Neuronal stem cell (in vitro differentiated cells): ENCODE measurements at regions not wholly inside any gene's neighbourhood (a gene's known extent, or its start where the extent isn't known, plus 50 kb on each side); places are given as distances from the start of the nearest gene placed in this dataset.
A peak's percentile ranks its signal among the peaks of the same experiment; 100 is the strongest.

Experiments
- DNase-seq: peaks from one replicate; pipeline ENCODE4 v3.0.0-alpha.2; 2013; ENCODE audit warnings: low spot score
- H2AFZ ChIP-seq: one replicate; pipeline ENCODE4 v1.6.1; 2013; ENCODE audit warnings: mild to moderate bottlenecking, low read length, inconsistent platforms
- H2AK5ac ChIP-seq: 2 replicates; pipeline ENCODE4 v1.6.1; 2013; ENCODE audit warnings: low read depth, mild to moderate bottlenecking, inconsistent platforms, low read length, moderate library complexity, mixed read lengths
- H2BK120ac ChIP-seq: 2 replicates; pipeline ENCODE4 v1.6.1; 2013; ENCODE audit warnings: low read depth, mild to moderate bottlenecking, inconsistent platforms, low read length, moderate library complexity, mixed read lengths
- H2BK12ac ChIP-seq: one replicate; pipeline ENCODE4 v1.6.1; 2013; ENCODE audit warnings: low read length, inconsistent platforms
- H2BK15ac ChIP-seq: 2 replicates; pipeline ENCODE4 v1.6.1; 2013; ENCODE audit warnings: mild to moderate bottlenecking, low read length, inconsistent platforms, mixed read lengths
- H2BK5ac ChIP-seq: one replicate; pipeline ENCODE4 v1.6.1; 2013; ENCODE audit warnings: inconsistent platforms, mild to moderate bottlenecking, low read length, moderate library complexity
- H3K14ac ChIP-seq: one replicate; pipeline ENCODE4 v1.6.1; 2013; ENCODE audit warnings: low read length, inconsistent platforms
- H3K18ac ChIP-seq: 2 replicates; pipeline ENCODE4 v1.6.1; 2013; ENCODE audit warnings: low read length, inconsistent platforms
- H3K23ac ChIP-seq: 2 replicates; pipeline ENCODE4 v1.6.1; 2013; ENCODE audit warnings: low read depth, mild to moderate bottlenecking, mixed read lengths, low read length, inconsistent platforms; ENCODE audit not compliant: poor library complexity
- H3K27ac ChIP-seq: replicated peaks from 3 replicates; pipeline ENCODE4 v1.5.1; 2013; ENCODE audit warnings: low read length, inconsistent platforms
- H3K27me3 ChIP-seq, 3 experiments: 2 replicates each; pipeline ENCODE4 v1.6.1; 2013; ENCODE audit warnings: low read length in 3 of 3, mild to moderate bottlenecking in 2 of 3, inconsistent platforms in 1 of 3, low read depth in 1 of 3, mixed read lengths in 1 of 3, moderate library complexity in 1 of 3; ENCODE audit not compliant: control insufficient read depth in 3 of 3, insufficient read depth in 3 of 3
- H3K36me3 ChIP-seq, 2 donors: replicated peaks in 1 of 2; 2 replicates each; pipeline ENCODE4 v1.6.1; 2013; ENCODE audit warnings: low read length in 2 of 2; ENCODE audit not compliant: control insufficient read depth in 2 of 2, insufficient read depth in 2 of 2
- H3K4ac ChIP-seq: 2 replicates; pipeline ENCODE4 v1.6.1; 2013; ENCODE audit warnings: inconsistent platforms, mild to moderate bottlenecking, low read length, moderate library complexity
- H3K4me1 ChIP-seq, 2 donors: 1 replicate in 1 of 2; 2 replicates in 1 of 2; pipeline ENCODE4 v1.6.1; 2013; ENCODE audit warnings: low read length in 2 of 2, low read depth in 1 of 2; ENCODE audit not compliant: control insufficient read depth in 2 of 2, insufficient read depth in 1 of 2
- H3K4me2 ChIP-seq: one replicate; pipeline ENCODE4 v1.6.1; 2013; ENCODE audit warnings: mild to moderate bottlenecking, low read length, inconsistent platforms; ENCODE audit not compliant: insufficient read depth, poor library complexity, severe bottlenecking
- H3K4me3 ChIP-seq, 2 donors: 2 replicates each; pipeline ENCODE4 v1.5.1; 2013; ENCODE audit warnings: low read length in 2 of 2, mild to moderate bottlenecking in 2 of 2, inconsistent platforms in 1 of 2, moderate library complexity in 1 of 2
- H3K79me1 ChIP-seq: one replicate; pipeline ENCODE4 v1.6.1; 2013; ENCODE audit warnings: low read depth, mild to moderate bottlenecking, inconsistent platforms, low read length, moderate library complexity
- H3K9ac ChIP-seq: one replicate; pipeline ENCODE4 v1.6.1; 2013; ENCODE audit warnings: mild to moderate bottlenecking, low read depth, low read length, inconsistent platforms; ENCODE audit not compliant: poor library complexity
- H3K9me3 ChIP-seq, 2 donors: replicated peaks in 1 of 2; 2 replicates each; pipeline versions ENCODE3 to v1.6.1; 2013; ENCODE audit warnings: low read length in 2 of 2, mild to moderate bottlenecking in 2 of 2, inconsistent platforms in 1 of 2, low read depth in 1 of 2, mixed read lengths in 1 of 2, moderate library complexity in 1 of 2; ENCODE audit not compliant: control insufficient read depth in 2 of 2, insufficient read depth in 1 of 2
- H4K8ac ChIP-seq: one replicate; pipeline ENCODE4 v1.6.1; 2013; ENCODE audit warnings: low read depth, mild to moderate bottlenecking, inconsistent platforms, low read length, moderate library complexity
- H4K91ac ChIP-seq: one replicate; pipeline ENCODE4 v1.6.1; 2013; ENCODE audit warnings: low read length, low read depth, mild to moderate bottlenecking, inconsistent platforms; ENCODE audit not compliant: poor library complexity
- WGBS, 2 donors: extraction: QIAGEN DNeasy Blood & Tissue Kit; methylation state at CpG; one replicate each; pipeline ENCODE4 v1.1.7; 2013; ENCODE audit warnings: missing lambda C conversion rate in 2 of 2, mixed read lengths in 1 of 2; ENCODE audit not compliant: insufficient read length in 2 of 2, insufficient replicate concordance in 1 of 2; ENCODE audit errors: extremely low coverage in 2 of 2; 5-methylcytosine and 5-hydroxymethylcytosine counted together

DNA sequence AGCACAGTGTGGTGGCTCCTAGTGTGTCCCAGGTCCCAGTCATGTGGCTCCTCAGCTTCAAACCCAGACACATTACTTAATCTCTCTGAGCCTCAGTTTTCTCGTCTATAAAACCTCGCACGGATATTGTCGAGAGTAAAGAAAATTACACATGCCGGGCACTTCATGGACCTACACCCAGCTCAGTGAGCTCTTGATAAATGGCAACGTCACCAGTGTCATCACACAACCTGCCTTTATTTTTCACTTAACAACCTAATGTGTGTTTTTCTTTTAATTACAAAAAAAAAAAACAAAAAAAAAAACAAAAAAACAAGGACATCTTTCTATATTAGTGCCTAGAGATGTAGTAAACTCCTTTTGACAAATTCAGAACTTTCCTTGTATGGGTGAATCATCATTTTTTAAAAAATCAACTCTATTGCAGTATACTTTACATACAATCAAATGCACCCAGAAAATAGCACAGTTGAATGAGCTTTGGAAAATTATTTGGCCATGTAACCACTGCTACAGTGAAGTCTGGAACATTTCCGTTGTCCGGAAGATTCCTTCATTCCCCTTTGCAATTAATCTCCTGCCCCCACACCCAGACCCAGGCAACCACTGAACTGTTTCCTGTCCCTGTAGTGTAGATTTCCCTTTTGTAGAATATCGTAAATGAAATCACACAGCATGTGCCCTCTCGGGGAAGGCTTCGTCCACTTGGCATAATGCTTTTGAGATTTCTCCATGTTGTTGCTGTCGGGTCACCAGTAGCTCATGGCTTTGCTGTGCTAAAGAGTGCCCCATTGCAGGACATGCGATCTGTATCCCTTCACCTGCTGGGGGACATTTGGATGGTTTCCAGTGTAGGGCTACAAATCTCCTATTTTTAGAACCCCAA, 100.4 kb upstream of the LARP1 start:
- Histone ChIP-seq H3K27me3 (no peaks in the 10 kb centered on the region), H2BK120ac (no peak overlapping the region), H2BK15ac (no peak overlapping the region), H3K4ac (no peak overlapping the region), H3K4me1 (no peaks in the 10 kb centered on the region), H2BK5ac (no peak overlapping the region), H3K4me2 (no peak overlapping the region), H2BK12ac (no peak overlapping the region), H3K36me3 (no peaks in the 10 kb centered on the region), H3K9me3 (no peaks in the 10 kb centered on the region), H3K14ac (no peak overlapping the region), H3K23ac (no peak overlapping the region), H3K79me1 (no peaks in the 10 kb centered on the region), H3K18ac (no peak overlapping the region), H4K8ac (no peak overlapping the region), H4K91ac (no peak overlapping the region), H3K9ac (no peak overlapping the region), H3K27ac (no peak overlapping the region), H2AK5ac (no peak overlapping the region), H2AFZ (peak overlapping the region; percentile 19), H3K4me3 (no peak overlapping the region)
- DNase-seq: no peak
- WGBS, 2 donors: no CpG with 5 or more reads among the region's 13 CpGs

DNA sequence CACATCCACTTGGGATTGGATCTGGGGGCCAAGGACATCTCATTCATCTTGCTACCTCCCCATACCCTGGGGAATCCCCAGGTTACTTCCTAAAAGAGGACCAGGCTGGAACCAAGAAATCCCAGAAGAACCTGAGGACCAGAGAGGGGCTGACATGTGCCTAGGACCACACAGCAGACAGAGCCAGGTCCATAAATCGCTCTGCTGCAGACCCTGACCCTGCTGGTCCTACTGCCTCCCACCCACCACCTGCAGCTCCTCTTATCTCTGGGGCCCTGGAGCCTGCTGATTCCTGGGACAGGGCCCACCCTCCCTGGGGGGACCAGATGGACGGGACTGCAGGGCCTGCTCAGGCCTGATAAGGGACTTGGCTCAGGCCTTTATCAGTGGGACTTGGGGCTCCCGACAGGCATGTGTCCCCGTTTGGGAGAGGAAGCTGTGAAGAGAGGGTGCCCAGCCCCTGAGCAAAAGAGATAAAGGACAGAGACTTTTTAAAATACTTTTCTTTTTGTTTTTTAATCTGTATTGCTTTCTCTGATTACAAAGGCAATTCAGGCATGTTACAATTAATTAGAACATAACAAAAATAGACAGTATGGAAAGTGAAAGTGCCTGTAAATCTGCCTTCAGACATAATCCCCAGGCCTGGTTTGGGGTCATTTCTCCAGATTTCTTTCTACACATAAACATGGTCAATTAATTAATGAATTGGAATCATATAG, 101.3 kb upstream of the LARP1 start:
- H3K27me3 ChIP-seq: no peaks in the 10 kb centered on the region
- H3K18ac ChIP-seq: peak overlapping the region; percentile 33
- H2BK5ac ChIP-seq: no peak overlapping the region
- no peak overlapping the region for H3K4ac ChIP-seq
- no peak overlapping the region for H3K4me2 ChIP-seq
- no peak overlapping the region for H2BK120ac ChIP-seq
- H2AFZ ChIP-seq: no peak overlapping the region
- no peak overlapping the region for H3K9ac ChIP-seq
- WGBS, 2 donors: no CpG with 5 or more reads among the region's 4 CpGs
- DNase-seq: no peak
- peak overlapping the region; percentile 65 for H3K23ac ChIP-seq
- no peak overlapping the region for H2BK12ac ChIP-seq
- H2AK5ac ChIP-seq: no peak overlapping the region
- H3K9me3 ChIP-seq: no peaks in the 10 kb centered on the region
- no peak overlapping the region for H2BK15ac ChIP-seq
- no peak overlapping the region for H3K27ac ChIP-seq
- H3K4me3 ChIP-seq: no peak overlapping the region
- no peaks in the 10 kb centered on the region for H3K79me1 ChIP-seq
- no peak overlapping the region for H4K91ac ChIP-seq
- H3K4me1 ChIP-seq: no peaks in the 10 kb centered on the region
- H3K36me3 ChIP-seq: no peaks in the 10 kb centered on the region
- no peak overlapping the region for H4K8ac ChIP-seq
- no peak overlapping the region for H3K14ac ChIP-seq

DNA sequence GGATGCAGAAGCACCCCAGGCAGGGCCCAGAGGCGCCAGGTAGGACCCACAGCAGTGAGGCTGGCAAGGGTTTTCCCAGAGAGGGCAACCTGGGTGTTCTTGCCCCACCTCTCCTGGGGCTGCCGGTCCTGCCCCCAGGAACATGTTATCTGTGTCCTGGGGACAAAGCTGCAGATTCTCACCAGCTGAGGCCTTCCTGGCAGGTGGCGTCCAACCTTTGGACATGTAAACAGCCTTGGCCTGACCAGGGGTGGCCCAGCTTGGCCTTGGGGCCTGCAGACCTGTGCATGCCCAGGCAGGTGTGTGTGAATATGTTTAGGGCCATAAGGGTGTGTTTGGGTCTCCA, 101.8 kb upstream of the LARP1 start:
- H3K79me1 ChIP-seq: no peaks in the 10 kb centered on the region
- H3K36me3 ChIP-seq: no peaks in the 10 kb centered on the region
- no peaks in the 10 kb centered on the region for H3K9me3 ChIP-seq
- H3K4me1 ChIP-seq: no peaks in the 10 kb centered on the region
- WGBS, 2 donors: no CpG with 5 or more reads among the region's 3 CpGs
- no peak overlapping the region for H2AFZ ChIP-seq
- no peak overlapping the region for H3K4ac ChIP-seq
- no peak overlapping the region for H3K4me2 ChIP-seq
- no peak overlapping the region for H2BK15ac ChIP-seq
- H3K18ac ChIP-seq: no peak overlapping the region
- H2BK12ac ChIP-seq: no peak overlapping the region
- H2BK5ac ChIP-seq: no peak overlapping the region
- no peak overlapping the region for H2AK5ac ChIP-seq
- H4K91ac ChIP-seq: no peak overlapping the region
- H3K14ac ChIP-seq: no peak overlapping the region
- DNase-seq: no peak
- no peak overlapping the region for H3K9ac ChIP-seq
- peak overlapping the region; percentile 40 for H3K23ac ChIP-seq
- H4K8ac ChIP-seq: no peak overlapping the region
- no peak overlapping the region for H3K27ac ChIP-seq
- H3K27me3 ChIP-seq: no peaks in the 10 kb centered on the region
- H2BK120ac ChIP-seq: no peak overlapping the region
- H3K4me3 ChIP-seq: no peak overlapping the region

DNA sequence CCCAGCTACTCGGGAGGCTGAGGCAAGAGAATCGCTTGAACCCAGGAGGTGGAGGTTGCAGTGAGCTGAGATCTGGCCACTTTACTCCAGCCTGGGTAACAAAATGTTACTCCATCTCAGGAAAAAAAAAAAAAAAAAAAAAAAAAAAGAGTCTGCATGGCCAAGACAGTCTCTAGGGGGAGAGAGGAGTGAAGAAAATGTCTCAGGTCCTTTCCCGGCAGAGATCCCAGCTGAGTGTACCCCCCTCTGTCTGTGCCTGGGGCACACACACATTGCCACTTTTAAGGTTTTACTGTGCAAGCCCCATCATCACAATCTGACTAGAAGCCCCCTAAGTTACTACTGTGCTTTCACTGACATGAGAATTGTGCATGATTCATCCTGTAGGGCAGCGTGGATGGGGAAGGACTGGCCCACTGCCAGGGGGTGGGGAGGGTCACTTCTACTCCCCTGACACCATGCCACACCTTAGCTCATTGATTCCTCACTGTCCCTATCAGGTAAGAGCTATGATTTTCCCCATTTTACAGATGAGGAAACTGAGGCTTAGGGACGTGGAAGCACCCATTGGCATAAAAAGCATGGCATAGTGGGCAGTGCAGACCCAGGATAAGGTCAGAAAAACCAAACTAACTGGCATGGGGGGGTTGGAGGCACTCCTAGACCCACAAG, 102.3 kb upstream of the LARP1 start:
- H2AK5ac ChIP-seq: no peak overlapping the region
- H4K91ac ChIP-seq: no peak overlapping the region
- H3K4me1 ChIP-seq: no peaks in the 10 kb centered on the region
- no peak overlapping the region for H3K23ac ChIP-seq
- H3K18ac ChIP-seq: no peak overlapping the region
- H2BK5ac ChIP-seq: no peak overlapping the region
- no peaks in the 10 kb centered on the region for H3K36me3 ChIP-seq
- no peak overlapping the region for H3K4ac ChIP-seq
- H2BK120ac ChIP-seq: no peak overlapping the region
- no peaks in the 10 kb centered on the region for H3K9me3 ChIP-seq
- H3K27ac ChIP-seq: no peak overlapping the region
- no CpG with 5 or more reads among the region's 5 CpGs for WGBS, 2 donors
- no peaks in the 10 kb centered on the region for H3K79me1 ChIP-seq
- H3K27me3 ChIP-seq: peaks cover 0 to 3% (median under 1%) of the 10 kb centered on the region in 3 experiments
- H3K9ac ChIP-seq: no peak overlapping the region
- no peak overlapping the region for H3K4me2 ChIP-seq
- no peak overlapping the region for H2BK15ac ChIP-seq
- H2AFZ ChIP-seq: no peak overlapping the region
- DNase-seq: no peak
- H3K14ac ChIP-seq: no peak overlapping the region
- no peak overlapping the region for H3K4me3 ChIP-seq
- no peak overlapping the region for H4K8ac ChIP-seq
- no peak overlapping the region for H2BK12ac ChIP-seq
